Activated CD4-positive, alpha-beta T cell treated with anti-CD3 and anti-CD28 coated beads, Interleukin-2, Interleukin-6, amounts not matched to agents 100 ng/mL and 50 ng/mL, durations not matched to agents 16 hours and 8 hours (primary cell): ENCODE measurements at regions not wholly inside any gene's neighbourhood (a gene's known extent, or its start where the extent isn't known, plus 50 kb on each side); places are given as distances from the start of the nearest gene placed in this dataset.

Source experiments
- DNase-seq: peaks from one replicate; pipeline ENCODE4 v3.0.0-alpha.2; 2020

DNA sequence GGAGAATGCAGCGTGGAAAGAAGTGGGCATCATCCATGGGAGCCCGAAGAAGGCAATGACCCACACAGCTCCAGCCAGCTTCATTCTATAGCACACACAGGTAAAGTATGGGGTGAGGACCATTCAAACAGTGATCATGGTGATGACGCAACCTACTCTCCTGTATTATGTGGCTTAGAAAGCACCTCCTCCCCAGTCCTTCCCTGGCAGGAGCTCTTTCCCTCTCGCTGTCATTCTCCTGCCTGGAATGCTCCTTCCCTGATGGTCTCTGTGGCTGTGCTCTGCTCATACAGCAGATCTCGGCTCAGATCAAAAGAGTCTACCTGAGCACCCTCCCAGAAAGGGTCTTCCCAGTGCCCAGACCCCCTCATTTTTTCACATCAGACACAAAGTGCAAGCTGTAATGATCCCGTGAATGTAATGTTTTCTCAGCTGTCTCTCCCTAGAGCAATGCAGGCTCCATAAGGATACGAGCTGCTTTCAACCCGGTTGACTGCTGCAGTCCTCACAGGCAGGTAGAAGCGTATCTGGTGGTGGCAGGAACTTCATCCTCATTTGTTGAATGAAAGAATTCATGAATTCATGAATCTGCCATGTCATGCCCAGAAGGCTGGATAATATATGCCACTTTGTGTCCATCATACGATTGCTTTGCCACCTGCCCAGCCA, 248.8 kb downstream of the HS3ST3A1 start:
- DNase-seq: no peak

- DNase-seq: no peak
Observed at GRCh38 chr17:13351046-13351445, 250.7 kb downstream of the HS3ST3A1 start.

GRCh38 chr17:13350466-13350865, 251.3 kb downstream of the HS3ST3A1 start:
- no peak for DNase-seq

GRCh38 chr17:13346996-13347762, 254.6 kb downstream of the HS3ST3A1 start:
- DNase-seq: peak; percentile 77

GRCh38 chr17:13346592-13346991, 255.1 kb downstream of the HS3ST3A1 start:
- no peak for DNase-seq

DNA sequence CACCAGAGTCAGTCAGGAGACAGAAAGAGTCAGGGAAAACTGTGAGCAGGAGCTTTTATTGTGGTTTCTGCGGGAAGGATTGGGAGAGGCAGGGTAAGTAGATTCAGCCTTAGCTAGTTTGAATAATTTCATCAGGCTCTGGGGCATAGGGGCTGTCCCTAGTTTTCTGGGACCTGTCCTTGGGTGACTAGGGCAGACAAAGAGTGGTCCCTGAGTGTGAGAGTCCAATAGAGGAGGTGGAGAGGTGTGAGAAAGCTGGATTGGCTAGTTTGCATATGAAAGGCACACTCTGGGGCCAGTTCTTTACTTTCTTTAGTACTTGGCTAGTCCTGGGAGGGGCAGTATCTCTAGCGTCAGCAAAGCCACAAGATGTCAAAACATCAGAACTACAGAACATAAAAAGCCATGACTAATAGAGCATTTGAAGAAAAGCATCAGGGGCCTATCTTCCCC, 255.6 kb downstream of the HS3ST3A1 start:
- no peak for DNase-seq

GRCh38 chr17:13338421-13338820, 263.3 kb downstream of the HS3ST3A1 start:
- DNase-seq: no peak

- peak; percentile 41 for DNase-seq
Observed at GRCh38 chr17:13337864-13338371, 263.8 kb downstream of the HS3ST3A1 start.

DNA sequence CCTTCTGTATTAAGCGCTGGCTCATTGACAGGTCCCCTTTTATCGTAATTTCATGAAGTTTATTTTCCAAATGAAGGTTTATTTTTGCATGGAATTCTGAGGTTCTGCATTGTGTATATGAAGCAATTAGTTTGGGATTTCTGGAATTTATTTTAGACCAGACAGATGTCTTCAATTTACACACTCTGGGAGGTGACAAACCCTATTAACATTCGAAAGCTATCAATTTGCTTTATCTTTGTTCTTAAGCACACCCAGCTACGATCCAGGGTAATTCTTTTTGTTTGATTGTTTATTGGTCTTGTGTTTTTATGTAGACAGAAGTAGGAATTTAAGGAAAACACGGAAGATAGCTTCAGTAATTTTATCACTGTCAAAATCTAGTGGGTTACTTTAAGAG, 264.6 kb downstream of the HS3ST3A1 start:
- no peak for DNase-seq

DNA sequence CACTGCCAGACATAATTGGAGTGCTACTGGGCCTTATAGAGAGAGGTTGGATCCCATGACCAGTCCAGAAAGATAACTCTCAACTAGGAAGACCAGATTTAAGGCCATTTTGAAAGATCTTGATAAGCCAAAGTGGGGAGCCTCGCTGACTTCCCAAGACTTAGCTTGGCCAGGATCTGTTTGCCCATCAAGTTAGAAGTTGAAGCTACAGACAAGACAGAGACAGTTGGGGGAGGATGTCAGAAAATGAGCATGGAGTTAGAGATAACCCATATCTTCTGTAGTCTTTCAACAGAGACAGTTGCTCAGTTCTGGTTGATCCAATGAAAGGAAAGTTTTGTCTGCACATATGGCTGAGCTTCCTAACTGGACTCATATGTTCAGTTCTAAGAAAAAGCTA, 267.4 kb downstream of the HS3ST3A1 start:
- DNase-seq: no peak

DNA sequence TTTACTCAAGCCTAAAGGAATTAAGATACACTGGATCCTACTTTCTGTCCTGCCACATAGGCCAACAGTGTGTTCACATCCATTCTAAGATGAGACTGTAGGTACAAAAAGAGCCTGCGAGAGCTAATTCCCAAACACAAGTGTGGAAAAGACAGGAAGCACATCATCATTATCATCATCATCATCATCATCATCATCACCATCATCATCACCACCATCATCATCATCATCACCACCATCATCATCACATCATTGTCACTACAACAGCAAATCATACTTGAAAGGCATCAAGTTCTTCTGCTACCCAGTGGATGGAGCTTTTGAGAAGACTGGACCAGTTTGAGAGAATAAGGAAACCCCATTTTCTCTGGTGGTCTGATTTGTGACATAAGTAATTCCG, 268.1 kb downstream of the HS3ST3A1 start:
- no peak for DNase-seq

DNA sequence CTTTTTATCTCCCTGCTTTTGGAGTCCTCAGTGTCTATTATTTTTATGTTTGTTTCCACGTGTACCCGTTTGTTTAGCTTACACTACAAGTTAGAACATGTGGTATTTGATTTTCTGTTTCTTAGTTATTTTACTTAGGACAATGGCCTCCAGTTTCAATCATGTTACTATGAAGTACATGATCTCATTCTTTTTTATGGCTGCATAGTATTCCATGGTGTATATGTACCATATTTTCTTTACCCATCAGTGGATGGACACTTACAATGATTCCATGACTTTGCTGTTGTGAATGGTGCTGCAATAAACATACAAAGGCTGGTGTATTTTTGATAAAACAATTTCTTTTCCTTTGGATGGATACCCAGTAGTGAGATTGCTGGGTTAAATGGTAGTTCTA, 269.5 kb downstream of the HS3ST3A1 start:
- no peak for DNase-seq

- no peak for DNase-seq
Observed at GRCh38 chr17:13329421-13329820, 272.3 kb downstream of the HS3ST3A1 start.

- DNase-seq: no peak
Observed at GRCh38 chr17:13323990-13324389, 277.7 kb downstream of the HS3ST3A1 start.

DNA sequence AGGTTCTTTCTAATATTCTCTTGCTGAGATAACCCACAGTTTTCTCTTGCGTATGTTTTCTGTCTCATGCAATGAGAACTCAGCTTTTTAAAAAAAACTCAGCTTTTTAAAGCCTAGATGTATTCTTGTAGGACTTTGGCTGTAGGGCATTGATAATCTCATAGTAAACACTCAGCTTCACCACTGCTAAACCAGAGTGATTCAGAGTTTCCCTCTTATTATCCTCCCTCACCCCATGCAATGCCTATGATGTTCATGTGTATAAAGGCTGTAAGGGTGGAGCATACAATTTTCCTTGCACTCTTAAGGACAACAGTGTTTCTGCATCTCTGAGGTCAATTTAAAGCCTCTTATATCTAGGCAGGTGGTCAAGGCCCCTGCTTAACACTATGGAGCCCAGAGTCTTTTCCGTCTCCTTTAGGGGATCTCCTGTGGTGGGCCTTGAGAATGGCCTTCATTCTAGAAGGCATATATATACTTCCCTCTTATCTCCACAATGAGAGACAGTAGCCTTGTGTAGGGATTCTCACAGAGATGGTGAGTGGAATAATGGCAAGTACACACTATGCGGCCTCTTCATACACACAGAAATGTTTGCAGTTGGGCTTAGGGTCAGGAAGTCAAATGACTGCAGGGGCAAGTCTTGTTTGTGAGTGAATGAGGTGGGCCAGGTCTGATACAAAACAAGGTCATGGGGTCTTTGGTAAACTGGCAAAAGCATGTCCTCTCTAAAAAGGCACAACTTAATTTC, 279.6 kb downstream of the HS3ST3A1 start:
- DNase-seq: no peak

DNA sequence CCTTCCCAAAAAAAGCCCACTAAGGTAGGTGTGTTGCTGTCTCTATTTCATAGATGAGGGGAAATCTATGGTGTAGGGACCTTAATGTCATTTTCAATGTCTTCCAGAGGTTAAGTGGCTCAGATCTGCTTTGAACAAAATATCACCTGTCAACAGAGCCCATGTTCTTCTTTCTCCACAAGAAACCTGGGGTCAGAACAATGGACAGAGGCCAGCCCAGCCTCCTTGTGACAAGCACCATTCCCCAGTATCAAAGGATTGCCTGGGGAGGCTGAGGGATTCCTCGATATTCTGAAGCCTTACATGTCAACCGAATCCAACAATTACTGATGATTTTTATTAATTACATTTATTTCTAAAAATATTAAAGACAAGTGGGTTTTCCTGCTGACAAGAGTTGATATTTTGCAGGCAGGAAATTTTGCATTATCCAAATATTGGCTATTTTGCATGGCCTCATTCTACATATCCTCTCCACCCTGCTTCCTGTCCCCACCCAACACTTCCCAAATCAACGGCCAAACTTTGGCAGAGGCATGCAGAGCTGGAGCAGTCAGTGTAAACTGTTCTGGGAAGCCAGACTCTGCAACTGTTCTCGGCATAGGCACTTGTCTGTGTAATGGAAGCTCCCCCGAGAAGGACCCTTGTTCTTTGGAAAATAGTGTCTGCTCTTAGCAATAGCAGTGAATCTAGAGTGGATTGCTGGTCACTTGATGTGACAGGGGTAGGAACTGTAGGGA, 281.5 kb downstream of the HS3ST3A1 start:
- no peak for DNase-seq

DNA sequence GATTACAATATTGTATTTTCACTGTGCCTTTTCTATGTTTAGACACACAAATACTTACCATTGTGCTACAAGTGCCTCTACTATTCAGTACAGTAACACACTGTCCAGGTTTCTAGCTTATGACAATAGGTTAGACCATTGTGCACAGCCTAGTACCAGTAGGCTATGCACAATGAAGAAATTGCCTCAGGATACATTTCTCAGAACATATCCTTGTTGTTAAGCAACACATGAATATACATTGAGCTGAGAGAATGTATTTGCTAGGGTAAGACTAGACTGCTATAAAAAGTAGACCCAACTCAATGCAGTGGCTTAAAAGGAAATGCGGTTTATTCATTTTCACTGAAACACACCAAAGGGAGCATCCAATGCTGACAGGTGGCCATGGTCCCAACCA, 285.1 kb downstream of the HS3ST3A1 start:
- no peak for DNase-seq

DNA sequence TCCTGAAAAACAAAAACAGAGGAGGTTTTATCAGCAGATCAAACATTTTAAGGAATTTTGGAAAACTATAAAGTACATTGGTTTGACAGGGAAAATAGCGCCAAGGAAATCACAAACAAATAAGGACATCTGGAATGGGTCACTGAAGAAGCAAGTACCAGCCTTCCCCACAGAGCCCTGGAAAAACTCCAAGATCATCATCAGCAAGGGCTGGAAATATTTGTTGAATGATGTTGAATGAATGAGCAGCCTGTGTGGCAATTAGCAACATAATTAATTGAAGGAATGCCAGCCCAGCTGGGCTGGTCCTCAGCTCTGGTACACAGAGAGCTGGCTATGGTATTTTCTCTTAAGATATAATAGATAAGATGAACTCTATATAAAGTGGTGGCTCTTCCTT, 290.4 kb downstream of the HS3ST3A1 start:
- no peak for DNase-seq

- DNase-seq: no peak
Observed at GRCh38 chr17:13310858-13311257, 290.9 kb downstream of the HS3ST3A1 start.

- DNase-seq: peak; percentile 71
Observed at GRCh38 chr17:13306310-13306962, 288.6 kb upstream of the ELAC2 start.

- DNase-seq: no peak
Observed at GRCh38 chr17:13302983-13303382, 285.2 kb upstream of the ELAC2 start.

DNA sequence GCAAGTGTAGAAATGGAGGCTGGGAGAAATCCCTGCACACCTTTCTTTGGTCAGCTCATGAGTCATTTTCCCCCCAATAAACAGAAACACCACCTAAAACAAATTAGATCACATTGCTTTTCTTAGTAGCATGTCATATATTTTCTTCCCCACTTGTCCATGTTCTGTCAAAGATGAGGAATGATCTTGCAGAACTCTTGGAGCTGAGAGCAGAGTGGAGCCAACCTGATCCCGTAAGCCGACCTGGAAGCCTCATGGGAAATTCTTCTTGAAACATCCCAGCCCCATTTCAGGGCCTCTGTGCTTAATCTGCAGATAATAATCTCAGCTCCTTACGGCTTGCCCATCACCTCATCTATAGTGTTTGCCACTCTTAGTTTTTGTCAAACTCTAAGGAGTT, 284.6 kb upstream of the ELAC2 start:
- no peak for DNase-seq
